H1 (cell line): ENCODE measurements at regions not wholly inside any gene's neighbourhood (a gene's known extent, or its start where the extent isn't known, plus 50 kb on each side); places are given as distances from the start of the nearest gene placed in this dataset.

ENCODE experiments used
- EZH2 ChIP-seq: fragments of 200-600 bp; sonication (generic); IDR thresholded peaks from 2 replicates; pipeline ENCODE4 v1.7.1; 2012; ENCODE audit warnings: low read depth, mild to moderate bottlenecking, moderate library complexity, low read length, inconsistent platforms; ENCODE audit not compliant: severe bottlenecking
- MAX ChIP-seq: IDR thresholded peaks from 2 replicates; pipeline ENCODE4 v1.6.1; 2012; ENCODE audit warnings: inconsistent platforms
- SIRT6 ChIP-seq: IDR thresholded peaks from one replicate; pipeline ENCODE4 v1.7.1; 2012; ENCODE audit warnings: low read length, inconsistent platforms

GRCh38 chr4:96036781-96037180, 196.9 kb downstream of the PDHA2 start (continued):
- TF ChIP-seq MAX (no peak), EZH2 (no peak), SIRT6 (no peak)
